K562 (cell line): ENCODE measurements at regions not wholly inside any gene's neighbourhood (a gene's known extent, or its start where the extent isn't known, plus 50 kb on each side); places are given as distances from the start of the nearest gene placed in this dataset.

Source experiments
- CBX5 ChIP-seq: IDR thresholded peaks from 2 replicates; pipeline ENCODE4 v1.6.1; 2014; ENCODE audit warnings: low read depth, borderline replicate concordance
- CTCF ChIP-seq, 3 experiments: IDR thresholded peaks in 2 of 3; conservative IDR thresholded peaks in 1 of 3; 2 replicates each; pipeline ENCODE4 v1.5.1; 2011 to 2012; ENCODE audit warnings: low read length in 3 of 3, mild to moderate bottlenecking in 3 of 3, control low read depth in 2 of 3, improper control_type of control experiment in 1 of 3, inconsistent platforms in 1 of 3, low read depth in 1 of 3, mixed read lengths in 1 of 3, moderate library complexity in 1 of 3; ENCODE audit not compliant: insufficient read depth in 2 of 3
- EGR1 ChIP-seq: fragments of 450-650 bp; conservative IDR thresholded peaks from 2 replicates; pipeline ENCODE4 v1.6.1; 2017; ENCODE audit warnings: mild to moderate bottlenecking
- ELF4 ChIP-seq: fragments of 450-650 bp; formaldehyde crosslinking; IDR thresholded peaks from 2 replicates; pipeline ENCODE4 v1.4.0; 2022; ENCODE audit warnings: missing genetic modification characterization
- KDM2B ChIP-seq: fragments of 250-450 bp; sonication (Bioruptor Pico); IDR thresholded peaks from 2 replicates; pipeline ENCODE4 v1.8.0; 2021; ENCODE audit warnings: mild to moderate bottlenecking, moderate library complexity
- MXI1 ChIP-seq: IDR thresholded peaks from 2 replicates; pipeline ENCODE4 v1.6.1; 2011; ENCODE audit warnings: low read depth, mild to moderate bottlenecking, improper control_type of control experiment, low read length
- PHB2 ChIP-seq: fragments of 450-650 bp; IDR thresholded peaks from 2 replicates; pipeline ENCODE4 v1.6.1; 2017; ENCODE audit warnings: low read depth
- PHF8 ChIP-seq: fragments of 200-600 bp; sonication (generic); IDR thresholded peaks from 2 replicates; pipeline ENCODE4 v1.6.1; 2012; ENCODE audit warnings: mixed run types, mild to moderate bottlenecking, inconsistent platforms, low read length, moderate library complexity, borderline replicate concordance
- POLR2AphosphoS5 ChIP-seq: IDR thresholded peaks from 2 replicates; pipeline ENCODE4 v1.6.1; 2011; ENCODE audit warnings: mild to moderate bottlenecking, low read depth, low read length, moderate library complexity; ENCODE audit not compliant: control insufficient read depth, insufficient read depth
- SETDB1 ChIP-seq: IDR thresholded peaks from one replicate; pipeline ENCODE4 v1.6.1; 2012; ENCODE audit warnings: low read length, control low read depth, inconsistent platforms
- SIX5 ChIP-seq, 2 experiments: IDR thresholded peaks; 2 replicates each; pipeline ENCODE4 v1.6.1; 2011; ENCODE audit warnings: low read length in 2 of 2, borderline replicate concordance in 1 of 2, low read depth in 1 of 2, mild to moderate bottlenecking in 1 of 2, moderate library complexity in 1 of 2; ENCODE audit not compliant: insufficient read depth in 1 of 2
- XRCC4 ChIP-seq: IDR thresholded peaks from one replicate; pipeline ENCODE4 v1.6.1; 2011; ENCODE audit not compliant: insufficient read depth, insufficient read length; ENCODE audit errors: extremely low read depth
- ZBTB1 ChIP-seq: sonication (generic); formaldehyde crosslinking; IDR thresholded peaks from 2 replicates; pipeline ENCODE4 v1.8.1; 2023; ENCODE audit warnings: missing genetic modification reagents, low read depth, mild to moderate bottlenecking, borderline replicate concordance
- TF ChIP-seq, protein P1 (sequence below), 2 experiments: fragments of 450-650 bp; IDR thresholded peaks; 2 replicates each; pipeline ENCODE4 v1.6.1; 2016

- no peak for TF ChIP-seq XRCC4
- no peak for TF ChIP-seq CTCF (IDR thresholded peaks at IDR 0.05 in 2 of 3, conservative IDR thresholded peaks at IDR 0.05 in 1 of 3; ENCODE audit: insufficient read depth in 2 of 3, low read depth in 1 of 3, low read length in 3 of 3)
- TF ChIP-seq EGR1, result no peak
- TF ChIP-seq PHB2, result no peak
- TF ChIP-seq KDM2B (CRISPR knock-in tag), result no peak
- no peak for TF ChIP-seq ELF4 (CRISPR knock-in tag)
- no peak for TF ChIP-seq SIX5 (IDR thresholded peaks at IDR 0.05; ENCODE audit: borderline replicate concordance in 1 of 2, insufficient read depth in 1 of 2, low read depth in 1 of 2, low read length in 2 of 2)
- TF ChIP-seq MXI1, result no peak
- no peak for TF ChIP-seq ZBTB1 (CRISPR knock-in tag)
- TF ChIP-seq, protein P1, sequence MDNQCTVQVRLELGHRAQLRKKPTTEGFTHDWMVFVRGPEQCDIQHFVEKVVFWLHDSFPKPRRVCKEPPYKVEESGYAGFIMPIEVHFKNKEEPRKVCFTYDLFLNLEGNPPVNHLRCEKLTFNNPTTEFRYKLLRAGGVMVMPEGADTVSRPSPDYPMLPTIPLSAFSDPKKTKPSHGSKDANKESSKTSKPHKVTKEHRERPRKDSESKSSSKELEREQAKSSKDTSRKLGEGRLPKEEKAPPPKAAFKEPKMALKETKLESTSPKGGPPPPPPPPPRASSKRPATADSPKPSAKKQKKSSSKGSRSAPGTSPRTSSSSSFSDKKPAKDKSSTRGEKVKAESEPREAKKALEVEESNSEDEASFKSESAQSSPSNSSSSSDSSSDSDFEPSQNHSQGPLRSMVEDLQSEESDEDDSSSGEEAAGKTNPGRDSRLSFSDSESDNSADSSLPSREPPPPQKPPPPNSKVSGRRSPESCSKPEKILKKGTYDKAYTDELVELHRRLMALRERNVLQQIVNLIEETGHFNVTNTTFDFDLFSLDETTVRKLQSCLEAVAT (IDR thresholded peaks at IDR 0.05), result no peak
- no peak for TF ChIP-seq SETDB1
- no peak for TF ChIP-seq POLR2AphosphoS5
- no peak for TF ChIP-seq CBX5
- no peak for TF ChIP-seq PHF8
These were observed 568.3 kb upstream of the MEF2C start for GRCh38 chr5:89451263-89451662.
